Gastroesophageal sphincter (tissue), 4 donors: ENCODE measurements at regions not wholly inside any gene's neighbourhood (a gene's known extent, or its start where the extent isn't known, plus 50 kb on each side); places are given as distances from the start of the nearest gene placed in this dataset.

Experiments
- ATAC-seq: fragments of 150-250 bp; one replicate; pipeline ENCODE4 v1.9.1; 2016; ENCODE audit warnings: mild to moderate bottlenecking, moderate library complexity
- H3K27ac ChIP-seq, 4 donors: fragments of 200-600 bp; sonication (generic) in 3 of 4; 1 replicate in 3 of 4; 2 replicates in 1 of 4; pipeline ENCODE4 v1.5.1; 2016 to 2019
- H3K27me3 ChIP-seq: fragments of 200-600 bp; sonication (generic); one replicate; pipeline ENCODE4 v1.5.1; 2019
- H3K36me3 ChIP-seq, 2 donors: fragments of 200-600 bp; sonication (generic); one replicate each; pipeline ENCODE4 v1.5.1; 2019; ENCODE audit warnings: control low read depth in 1 of 2
- H3K4me1 ChIP-seq, 3 donors: fragments of 200-600 bp; sonication (generic); 1 replicate in 2 of 3; 2 replicates in 1 of 3; pipeline ENCODE4 v1.5.1; 2016 to 2019; ENCODE audit warnings: control low read depth in 2 of 3
- H3K4me3 ChIP-seq, 2 donors: fragments of 200-600 bp; sonication (generic); one replicate each; pipeline ENCODE4 v1.5.1; 2019; ENCODE audit warnings: mild to moderate bottlenecking in 1 of 2, moderate library complexity in 1 of 2
- H3K9me3 ChIP-seq, 3 donors: fragments of 200-600 bp; sonication (generic); one replicate each; pipeline ENCODE4 v1.5.1; 2017 to 2019; ENCODE audit warnings: control low read depth in 2 of 3
- CTCF ChIP-seq, 4 experiments: fragments of 200-600 bp in 2 of 4; fragments of 450-650 bp in 2 of 4; sonication (generic) in 1 of 4; IDR thresholded peaks; one replicate each; pipeline ENCODE4 v1.5.1; 2017 to 2019; ENCODE audit warnings: antibody characterized with exemption in 4 of 4, mild to moderate bottlenecking in 2 of 4, moderate library complexity in 2 of 4
- EP300 ChIP-seq: sonication (generic); formaldehyde crosslinking; IDR thresholded peaks from one replicate; pipeline ENCODE4 v1.6.1; 2017; ENCODE audit warnings: antibody characterized with exemption, mild to moderate bottlenecking
- POLR2A ChIP-seq, 2 donors: fragments of 450-650 bp; IDR thresholded peaks; one replicate each; pipeline ENCODE4 v1.6.1; 2017; ENCODE audit warnings: antibody characterized with exemption in 2 of 2, mild to moderate bottlenecking in 2 of 2, moderate library complexity in 1 of 2
- POLR2AphosphoS5 ChIP-seq: sonication (generic); formaldehyde crosslinking; IDR thresholded peaks from one replicate; pipeline ENCODE4 v1.6.1; 2017; ENCODE audit warnings: antibody characterized with exemption
- WGBS, 2 donors: methylation state at CpG; one replicate each; pipeline ENCODE4 v1.1.5; 2018; ENCODE audit warnings: low coverage in 1 of 2; 5-methylcytosine and 5-hydroxymethylcytosine counted together

GRCh38 chr7:115232041-115232440 is 310.1 kb downstream of the MDFIC start:
- H3K36me3 ChIP-seq, result no peaks in the 10 kb centered on the region
- WGBS, 2 donors, result 71 to 76% methylated on average over 3 of the region's 3 CpGs
- H3K27me3 ChIP-seq, result no peaks in the 10 kb centered on the region
- peaks cover 0 to 9% (median 0%) of the 10 kb centered on the region in 3 donors for H3K9me3 ChIP-seq
- TF ChIP-seq POLR2A (IDR thresholded peaks at IDR 0.05), result no peak
- no peak for TF ChIP-seq EP300
- TF ChIP-seq CTCF (IDR thresholded peaks at IDR 0.05), result no peak
- no peak for TF ChIP-seq POLR2AphosphoS5
- H3K27ac ChIP-seq, result no peak overlapping the region
- peaks cover 0 to 7% (median 0%) of the 10 kb centered on the region in 3 donors for H3K4me1 ChIP-seq
- H3K4me3 ChIP-seq, result no peak overlapping the region
- ATAC-seq, result no peak

- Histone ChIP-seq H3K9me3 (peaks cover 0 to 6% (median 0%) of the 10 kb centered on the region in 3 donors), H3K27me3 (no peaks in the 10 kb centered on the region), H3K4me3 (no peak overlapping the region), H3K27ac (peak overlapping the region in 3 of 4 donors; percentile 13 to 25 (median 16)), H3K4me1 (peaks cover 0 to 7% (median 0%) of the 10 kb centered on the region in 3 donors), H3K36me3 (no peaks in the 10 kb centered on the region)
- 6 to 8% methylated on average over 1 of the region's 1 CpG for WGBS, 2 donors
- TF ChIP-seq POLR2AphosphoS5 (no peak), POLR2A (IDR thresholded peaks at IDR 0.05) (no peak), EP300 (no peak), CTCF (IDR thresholded peaks at IDR 0.05) (no peak)
- peak; percentile 66 for ATAC-seq
Measured at GRCh38 chr7:115230882-115231571, 309.1 kb downstream of the MDFIC start.

DNA sequence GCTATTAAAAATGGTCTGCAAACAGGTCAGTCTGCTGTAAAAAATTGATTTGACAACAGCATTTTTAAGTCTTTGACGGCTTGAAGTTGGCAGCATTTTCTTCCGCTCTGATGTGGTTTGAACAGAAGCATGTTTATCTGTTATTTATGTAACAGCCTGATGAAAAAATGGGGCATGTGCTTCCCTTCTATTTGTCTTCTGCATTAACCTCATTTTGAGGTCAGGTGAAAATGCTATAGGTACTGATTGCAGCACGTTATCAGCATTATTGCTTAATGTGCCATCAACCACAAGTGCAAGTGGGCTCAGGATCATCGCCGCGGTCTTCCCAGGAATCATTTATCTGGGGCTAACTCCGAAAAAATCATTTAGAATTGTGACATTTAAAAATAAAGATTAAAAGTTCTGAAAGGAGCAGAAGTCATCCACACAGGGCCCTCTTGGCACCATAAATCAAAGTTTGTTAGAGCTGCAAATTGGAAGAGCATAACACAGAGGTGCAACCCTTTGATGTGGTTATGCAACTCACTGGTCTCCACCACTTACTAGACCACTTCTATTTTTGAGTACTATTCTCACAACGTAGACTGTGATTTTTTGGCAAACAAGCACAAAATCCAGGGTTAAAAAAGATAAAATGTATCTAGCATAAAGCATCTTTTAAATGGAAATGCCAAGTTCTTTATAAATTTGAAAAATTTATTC is 307.7 kb downstream of the MDFIC start:
- peaks cover 0 to 7% (median 0%) of the 10 kb centered on the region in 3 donors for H3K4me1 ChIP-seq
- no peaks in the 10 kb centered on the region for H3K27me3 ChIP-seq
- no peak overlapping the region for H3K27ac ChIP-seq
- ATAC-seq, result no peak
- no peaks in the 10 kb centered on the region for H3K9me3 ChIP-seq
- WGBS, 2 donors, result 71 to 75% methylated on average over 8 of the region's 8 CpGs
- TF ChIP-seq POLR2A (IDR thresholded peaks at IDR 0.05), result no peak
- no peak for TF ChIP-seq POLR2AphosphoS5
- TF ChIP-seq CTCF (IDR thresholded peaks at IDR 0.05), result no peak
- TF ChIP-seq EP300, result no peak
- H3K36me3 ChIP-seq, result no peaks in the 10 kb centered on the region
- no peak overlapping the region for H3K4me3 ChIP-seq

GRCh38 chr7:115227473-115228235 is 305.8 kb downstream of the MDFIC start:
- Histone ChIP-seq H3K4me1 (peaks cover 0 to 7% (median 0%) of the 10 kb centered on the region in 3 donors), H3K36me3 (no peaks in the 10 kb centered on the region), H3K27ac (no peak overlapping the region), H3K4me3 (no peak overlapping the region), H3K9me3 (no peaks in the 10 kb centered on the region), H3K27me3 (no peaks in the 10 kb centered on the region)
- TF ChIP-seq CTCF (IDR thresholded peaks at IDR 0.05), result no peak
- no peak for TF ChIP-seq EP300
- TF ChIP-seq POLR2A (IDR thresholded peaks at IDR 0.05), result no peak
- TF ChIP-seq POLR2AphosphoS5, result no peak
- WGBS, 2 donors, result 91 to 93% methylated on average over 5 of the region's 5 CpGs
- no peak for ATAC-seq
